A549 (cell line): ENCODE measurements at regions not wholly inside any gene's neighbourhood (a gene's known extent, or its start where the extent isn't known, plus 50 kb on each side); places are given as distances from the start of the nearest gene placed in this dataset.

ENCODE experiments used
- ATAC-seq, 2 experiments: fragments of 200-7000 bp in 1 of 2; fragments of >200 bp in 1 of 2; cut with Nextera tagmentation in 1 of 2; cut with Tn5 transposase in 1 of 2; 3 replicates each; pipeline versions ENCODE4 v1.8.0 to v1.9.1; 2018 to 2020; ENCODE audit warnings: mild to moderate bottlenecking in 1 of 2, moderate library complexity in 1 of 2
- CTCF ChIA-PET: fragments of 300-600 bp; sonication (Branson Sonifier 250); formaldehyde crosslinking; extraction: SDS; loops from one replicate; lab custom pipeline; 2021; ENCODE audit warnings: antibody characterized with exemption, inconsistent platforms; lab: Yijun Ruan, JAX
- POLR2A ChIA-PET: fragments of 350-600 bp; formaldehyde crosslinking; extraction: SDS; loops from one replicate; lab custom pipeline; 2021; ENCODE audit warnings: antibody characterized with exemption, inconsistent platforms; lab: Yijun Ruan, JAX
- DNase-seq, 2 experiments: peaks; one replicate each; pipeline versions ENCODE4 v3.0.0 to v3.0.0-alpha.2; 2011 to 2016; ENCODE audit warnings: low read depth in 1 of 2, low spot score in 1 of 2
- FAIRE-seq: peaks from 2 replicates; lab custom pipeline; 2011; peaks lifted over from hg19 to GRCh38; lab: Jason Lieb, UNC
- H3K27ac ChIP-seq, 2 experiments: fragments of >200 bp; sonication (Bioruptor Twin); formaldehyde crosslinking; 3 replicates each; pipeline ENCODE4 v1.5.1; 2016 to 2017
- H3K4me1 ChIP-seq: fragments of >200 bp; sonication (Bioruptor Twin); formaldehyde crosslinking; 3 replicates; pipeline ENCODE4 v1.6.1; 2016
- H3K4me2 ChIP-seq: fragments of >200 bp; sonication (Bioruptor Twin); formaldehyde crosslinking; 3 replicates; pipeline ENCODE4 v1.6.1; 2016
- H3K4me3 ChIP-seq: fragments of >200 bp; sonication (Bioruptor Twin); formaldehyde crosslinking; 3 replicates; pipeline ENCODE4 v1.5.1; 2016
- H3K9me3 ChIP-seq: fragments of >200 bp; sonication (Bioruptor Twin); formaldehyde crosslinking; 3 replicates; pipeline ENCODE4 v1.6.1; 2016
- CBX2 ChIP-seq: fragments of 200-600 bp; sonication (generic); IDR thresholded peaks from 2 replicates; pipeline ENCODE4 v1.6.1; 2016; ENCODE audit warnings: low read depth, mild to moderate bottlenecking, borderline replicate concordance
- CEBPB ChIP-seq, 2 experiments: fragments of >200 bp in 1 of 2; sonication (Bioruptor Twin) in 1 of 2; formaldehyde crosslinking in 1 of 2; IDR thresholded peaks; 2 replicates each; pipeline ENCODE4 v1.6.1; 2012 to 2016
- CHD4 ChIP-seq: fragments of 200-600 bp; sonication (generic); IDR thresholded peaks from 2 replicates; pipeline ENCODE4 v1.6.1; 2016; ENCODE audit warnings: antibody characterized with exemption, mild to moderate bottlenecking, borderline replicate concordance
- CTCF ChIP-seq: fragments of >200 bp; sonication (Bioruptor Twin); formaldehyde crosslinking; IDR thresholded peaks from 3 replicates; pipeline ENCODE4 v1.5.1; 2016
- FOSB ChIP-seq: fragments of 250-450 bp; sonication (Bioruptor Pico); IDR thresholded peaks from 2 replicates; pipeline ENCODE4 v1.5.0; 2020; ENCODE audit warnings: mild to moderate bottlenecking, moderate library complexity
- FOSL2 ChIP-seq, 2 experiments: fragments of 450-650 bp in 1 of 2; fragments of >200 bp in 1 of 2; sonication (Bioruptor Twin) in 1 of 2; formaldehyde crosslinking; IDR thresholded peaks; 2 replicates each; pipeline versions ENCODE4 v1.5.0 to v1.6.1; 2016 to 2020; ENCODE audit warnings: mild to moderate bottlenecking in 1 of 2, moderate library complexity in 1 of 2
- FOXS1 ChIP-seq: fragments of 250-450 bp; sonication (Bioruptor Pico); IDR thresholded peaks from 2 replicates; pipeline ENCODE4 v1.5.0; 2020; ENCODE audit warnings: mild to moderate bottlenecking, moderate library complexity
- HES2 ChIP-seq: fragments of >200 bp; sonication (Bioruptor Twin); formaldehyde crosslinking; IDR thresholded peaks from 2 replicates; pipeline ENCODE4 v1.6.1; 2016
- NPAS2 ChIP-seq: fragments of 250-450 bp; sonication (Bioruptor Pico); IDR thresholded peaks from 2 replicates; pipeline ENCODE4 v1.8.0; 2022; ENCODE audit warnings: mild to moderate bottlenecking, moderate library complexity, borderline replicate concordance
- SMC3 ChIP-seq: fragments of >200 bp; sonication (Bioruptor Twin); formaldehyde crosslinking; IDR thresholded peaks from 3 replicates; pipeline ENCODE4 v1.6.1; 2018; ENCODE audit warnings: inconsistent platforms
- SREBF2 ChIP-seq: fragments of 450-650 bp; IDR thresholded peaks from 2 replicates; pipeline ENCODE4 v1.6.1; 2014; ENCODE audit warnings: mild to moderate bottlenecking, moderate library complexity
- TFCP2L1 ChIP-seq: fragments of 250-450 bp; sonication (Bioruptor Pico); IDR thresholded peaks from 2 replicates; pipeline ENCODE4 v1.5.0; 2021; ENCODE audit warnings: mild to moderate bottlenecking
- ZFP36 ChIP-seq: fragments of 450-650 bp; IDR thresholded peaks from 2 replicates; pipeline ENCODE4 v1.6.1; 2014; ENCODE audit warnings: borderline replicate concordance; ENCODE audit not compliant: partially characterized antibody
- WGBS: methylation state at CpG from one replicate; pipeline ENCODE4 v1.1.6; 2017; ENCODE audit errors: missing lambda C conversion rate; 5-methylcytosine and 5-hydroxymethylcytosine counted together
- TF ChIP-seq, protein P1 (sequence below): fragments of 450-650 bp; IDR thresholded peaks from 2 replicates; pipeline ENCODE4 v1.6.1; 2014; ENCODE audit warnings: antibody characterized with exemption
- TF ChIP-seq, protein P2 (sequence below): fragments of >200 bp; sonication (Bioruptor Twin); formaldehyde crosslinking; IDR thresholded peaks from 3 replicates; pipeline ENCODE4 v1.6.1; 2016
- TF ChIP-seq, protein P3 (sequence below): IDR thresholded peaks from 2 replicates; pipeline ENCODE4 v1.6.1; 2012; ENCODE audit warnings: low read depth, borderline replicate concordance

DNA sequence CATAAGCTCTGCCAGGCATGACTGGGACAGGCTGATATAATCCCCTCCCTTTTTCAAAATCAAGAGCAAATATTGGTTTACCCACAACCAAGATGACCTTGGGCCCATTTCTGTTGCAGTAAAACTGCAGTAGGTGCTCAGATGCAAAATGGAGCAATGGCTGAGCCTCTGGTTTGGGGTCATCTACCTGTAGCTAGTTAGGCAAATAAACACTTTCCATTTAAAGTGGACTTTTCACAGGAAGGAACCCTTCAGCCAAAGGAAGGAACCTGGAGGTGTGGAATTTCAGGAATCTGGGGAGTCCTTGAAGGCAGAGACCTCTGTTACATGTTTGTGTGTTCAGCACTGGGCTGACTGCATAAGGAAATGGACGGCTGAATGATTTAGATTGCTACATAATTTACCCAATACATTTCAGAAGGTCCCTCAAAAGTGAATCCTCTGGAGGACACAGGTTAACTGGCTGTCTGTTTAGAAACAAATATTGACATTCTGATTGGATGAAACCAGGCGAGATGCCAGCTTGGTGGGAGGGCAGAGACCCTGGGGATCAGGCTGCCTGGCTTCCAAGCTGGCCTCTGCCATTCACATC, 170.1 kb upstream of the ZNF618 start:
- POLR2A ChIA-PET, result no interaction called here
- no peaks in the 10 kb centered on the region; the same call in 2 of the 3 replicates for H3K4me1 ChIP-seq
- no peak for DNase-seq
- H3K27ac ChIP-seq, result no peak overlapping the region
- no peak for TF ChIP-seq HES2
- TF ChIP-seq SMC3, result no peak
- TF ChIP-seq FOXS1 (CRISPR knock-in tag), result no peak
- CTCF ChIA-PET, result interaction anchor here (0.6 to 2.3 kb wide), 3 partner anchors 24 to 114 kb away, joined by 3 to 8 read pairs (median 5); no protein-coding TSS in a partner anchor
- no peak for FAIRE-seq
- H3K4me2 ChIP-seq, result no peak overlapping the region
- H3K9me3 ChIP-seq, result peaks cover 5% of the 10 kb centered on the region; the same call in 1 of the 3 replicates
- WGBS, result 39% methylated on average over 2 of the region's 2 CpGs
- ATAC-seq, result peak in 1 of 2 experiments; percentile 47; a peak in 3 of 6 replicates
- no peak overlapping the region for H3K4me3 ChIP-seq

DNA sequence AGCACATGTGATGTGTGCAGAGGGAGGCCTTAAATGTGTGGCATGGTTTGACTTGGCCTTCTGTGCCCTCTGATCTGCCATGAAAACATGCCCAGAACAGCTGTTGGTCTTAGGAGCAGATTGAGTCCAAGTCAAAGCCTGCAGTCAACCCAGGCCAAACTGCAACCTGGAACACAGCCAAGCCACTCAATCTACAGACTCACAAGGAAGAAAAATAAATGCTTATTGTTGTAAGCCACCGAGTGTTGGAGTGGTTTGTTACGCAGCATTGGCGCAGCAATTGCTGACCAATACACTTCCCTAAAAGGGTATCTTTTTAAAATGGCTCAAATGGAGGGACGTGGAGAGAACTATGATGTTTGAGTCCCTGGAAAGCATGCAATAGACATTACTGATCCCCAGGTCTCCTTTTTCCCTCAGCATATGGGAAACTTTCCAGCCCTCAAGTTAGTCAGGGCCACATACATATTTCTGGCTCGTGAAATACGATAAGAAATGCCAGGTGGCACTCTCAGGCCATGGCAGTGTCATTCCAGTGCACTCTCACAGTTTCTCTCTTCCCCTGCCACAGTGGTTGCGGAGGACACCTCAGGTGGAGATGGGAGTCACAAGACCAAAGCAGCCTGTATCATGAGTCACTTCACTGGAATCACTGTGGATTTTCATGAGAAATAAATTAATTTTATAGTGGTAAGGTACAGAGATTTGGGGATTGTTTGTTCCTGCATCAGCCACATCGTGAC, 168.0 kb upstream of the ZNF618 start:
- no peak overlapping the region for H3K27ac ChIP-seq
- no peak overlapping the region for H3K4me3 ChIP-seq
- no peak overlapping the region for H3K4me2 ChIP-seq
- TF ChIP-seq NPAS2 (CRISPR knock-in tag), result no peak
- TF ChIP-seq, protein P1, sequence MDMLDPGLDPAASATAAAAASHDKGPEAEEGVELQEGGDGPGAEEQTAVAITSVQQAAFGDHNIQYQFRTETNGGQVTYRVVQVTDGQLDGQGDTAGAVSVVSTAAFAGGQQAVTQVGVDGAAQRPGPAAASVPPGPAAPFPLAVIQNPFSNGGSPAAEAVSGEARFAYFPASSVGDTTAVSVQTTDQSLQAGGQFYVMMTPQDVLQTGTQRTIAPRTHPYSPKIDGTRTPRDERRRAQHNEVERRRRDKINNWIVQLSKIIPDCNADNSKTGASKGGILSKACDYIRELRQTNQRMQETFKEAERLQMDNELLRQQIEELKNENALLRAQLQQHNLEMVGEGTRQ, result no peak
- POLR2A ChIA-PET, result no interaction called here
- no peaks in the 10 kb centered on the region; the same call in 2 of the 3 replicates for H3K4me1 ChIP-seq
- 57% methylated on average over 8 of the region's 8 CpGs for WGBS
- ATAC-seq, result no peak
- peaks cover 5% of the 10 kb centered on the region; the same call in 1 of the 3 replicates for H3K9me3 ChIP-seq
- no peak for FAIRE-seq
- CTCF ChIA-PET, result no interaction called here
- DNase-seq, result no peak

DNA sequence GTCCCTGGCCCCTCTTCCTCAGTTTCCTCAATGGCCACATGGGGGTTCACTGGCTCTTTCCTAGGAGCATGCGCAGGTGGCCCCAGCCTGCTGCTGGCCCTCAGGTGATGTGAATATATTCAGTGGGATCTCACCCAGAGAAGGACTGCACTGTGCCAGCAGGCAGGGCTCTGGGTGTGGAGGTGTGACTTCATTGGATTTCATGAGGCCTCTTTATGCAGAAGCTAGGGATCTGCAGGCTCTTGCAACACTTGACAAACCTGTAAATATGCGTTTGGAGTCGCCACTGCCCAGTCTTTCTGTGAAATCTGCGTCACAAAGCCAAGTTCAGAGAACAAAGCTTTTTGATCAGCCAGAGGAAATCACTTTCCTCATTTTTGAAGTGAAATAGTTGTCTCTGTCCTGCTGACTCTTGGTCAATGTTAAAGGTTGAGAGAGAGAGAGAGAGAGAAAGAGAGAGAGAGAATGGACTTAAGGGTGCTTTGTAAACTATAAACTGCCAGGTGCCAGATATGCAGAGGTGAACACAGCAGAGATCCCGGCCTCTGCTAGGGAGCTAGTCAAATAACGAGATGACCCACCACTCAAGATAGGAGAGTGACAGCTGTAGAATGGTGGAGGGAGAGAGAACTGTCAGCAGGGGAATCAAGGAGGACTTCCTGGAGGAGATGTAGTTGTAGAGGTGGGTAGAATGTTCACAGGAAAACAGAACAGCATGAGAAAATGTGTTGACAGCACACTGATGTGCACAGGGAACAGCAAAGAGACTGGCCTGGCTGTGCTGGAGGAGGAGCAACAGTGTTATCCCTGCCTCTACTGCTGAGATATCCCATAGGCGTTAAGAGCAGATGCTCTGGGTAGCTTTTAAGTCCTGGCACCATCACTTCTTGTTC, 167.0 kb upstream of the ZNF618 start:
- Histone ChIP-seq H3K9me3 (peaks cover 5% of the 10 kb centered on the region; the same call in 1 of the 3 replicates), H3K4me1 (no peaks in the 10 kb centered on the region; the same call in 2 of the 3 replicates), H3K27ac (no peak overlapping the region), H3K4me3 (no peak overlapping the region), H3K4me2 (no peak overlapping the region)
- WGBS, result 44% methylated on average over 6 of the region's 7 CpGs
- ChIA-PET POLR2A (no interaction called here), CTCF (interaction anchor here (1.0 to 1.5 kb wide), 2 partner anchors 11 to 79 kb away, joined by 3 read pairs; no protein-coding TSS in a partner anchor)
- ATAC-seq (no peak), DNase-seq (no peak), FAIRE-seq (no peak)
- TF ChIP-seq ZFP36 (peak; percentile 10), FOSL2 (IDR thresholded peaks at IDR 0.05) (no peak), FOSL2 (CRISPR knock-in tag; IDR thresholded peaks at IDR 0.05) (no peak)

- Histone ChIP-seq H3K27ac (no peak overlapping the region), H3K9me3 (peaks cover 5% of the 10 kb centered on the region; the same call in 1 of the 3 replicates), H3K4me3 (no peak overlapping the region), H3K4me2 (no peak overlapping the region), H3K4me1 (no peaks in the 10 kb centered on the region; the same call in 2 of the 3 replicates)
- POLR2A ChIA-PET, result no interaction called here
- ATAC-seq (no peak), DNase-seq (no peak), FAIRE-seq (no peak)
- CTCF ChIA-PET, result interaction anchor here (1.0 to 1.5 kb wide), 3 partner anchors 10 to 581 kb away, joined by 3 read pairs; no protein-coding TSS in a partner anchor
- WGBS, result 56% methylated on average over 6 of the region's 6 CpGs
- TF ChIP-seq, protein P2, sequence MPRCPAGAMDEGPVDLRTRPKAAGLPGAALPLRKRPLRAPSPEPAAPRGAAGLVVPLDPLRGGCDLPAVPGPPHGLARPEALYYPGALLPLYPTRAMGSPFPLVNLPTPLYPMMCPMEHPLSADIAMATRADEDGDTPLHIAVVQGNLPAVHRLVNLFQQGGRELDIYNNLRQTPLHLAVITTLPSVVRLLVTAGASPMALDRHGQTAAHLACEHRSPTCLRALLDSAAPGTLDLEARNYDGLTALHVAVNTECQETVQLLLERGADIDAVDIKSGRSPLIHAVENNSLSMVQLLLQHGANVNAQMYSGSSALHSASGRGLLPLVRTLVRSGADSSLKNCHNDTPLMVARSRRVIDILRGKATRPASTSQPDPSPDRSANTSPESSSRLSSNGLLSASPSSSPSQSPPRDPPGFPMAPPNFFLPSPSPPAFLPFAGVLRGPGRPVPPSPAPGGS, result no peak
- TF ChIP-seq, protein P3, sequence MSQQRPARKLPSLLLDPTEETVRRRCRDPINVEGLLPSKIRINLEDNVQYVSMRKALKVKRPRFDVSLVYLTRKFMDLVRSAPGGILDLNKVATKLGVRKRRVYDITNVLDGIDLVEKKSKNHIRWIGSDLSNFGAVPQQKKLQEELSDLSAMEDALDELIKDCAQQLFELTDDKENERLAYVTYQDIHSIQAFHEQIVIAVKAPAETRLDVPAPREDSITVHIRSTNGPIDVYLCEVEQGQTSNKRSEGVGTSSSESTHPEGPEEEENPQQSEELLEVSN, result no peak
- no peak for TF ChIP-seq FOSB (CRISPR knock-in tag)
- no peak for TF ChIP-seq CTCF
- no peak for TF ChIP-seq CEBPB (IDR thresholded peaks at IDR 0.05)
- no peak for TF ChIP-seq CHD4
- no peak for TF ChIP-seq CBX2
- TF ChIP-seq TFCP2L1 (CRISPR knock-in tag), result no peak
- TF ChIP-seq SREBF2, result no peak
Measured at GRCh38 chr9:113709721-113710120, 166.4 kb upstream of the ZNF618 start.
